ENCODE measurements at regions not wholly inside any gene's neighbourhood (a gene's known extent, or its start where the extent isn't known, plus 50 kb on each side); places are given as distances from the start of the nearest gene placed in this dataset.

GRCh38 chr6:99852031-99852430 lies 142.0 kb downstream of the MCHR2 start:
- 83 to 87% methylated on average over 3 of the region's 3 CpGs for WGBS, 2 donors
- no peak for DNase-seq
- H3K36me3 ChIP-seq (ENCODE audit: low read depth, missing control alignments), result no peaks in the 10 kb centered on the region

GRCh38 chr6:99867026-99867425 lies 127.0 kb downstream of the MCHR2 start:
- Histone ChIP-seq H3K9me3 (no peaks in the 10 kb centered on the region), H3K4me1 (no peaks in the 10 kb centered on the region), H3K36me3 (ENCODE audit: low read depth, missing control alignments) (no peaks in the 10 kb centered on the region), H3K27ac (no peak overlapping the region), H3K27me3 (no peaks in the 10 kb centered on the region), H3K4me3 (no peak overlapping the region)
- no peak for DNase-seq
- TF ChIP-seq POLR2A (IDR thresholded peaks at IDR 0.05) (no peak), CTCF (IDR thresholded peaks at IDR 0.05) (no peak)
- intact Hi-C loops (cut with DNase I; ENCODE audit: low total_unique reads), result no loop called here
- WGBS, 2 donors, result 38 to 42% methylated on average over 3 of the region's 3 CpGs

More at GRCh38 chr6:99852031-99852430, 142.0 kb downstream of the MCHR2 start:
- H3K27me3 ChIP-seq, result no peaks in the 10 kb centered on the region
- intact Hi-C loops (cut with DNase I; ENCODE audit: low total_unique reads), result no loop called here
- TF ChIP-seq POLR2A (IDR thresholded peaks at IDR 0.05) (no peak), CTCF (IDR thresholded peaks at IDR 0.05) (no peak)
- H3K27ac ChIP-seq, result no peak overlapping the region
- H3K4me1 ChIP-seq, result no peaks in the 10 kb centered on the region
- H3K9me3 ChIP-seq, result no peaks in the 10 kb centered on the region
- H3K4me3 ChIP-seq, result no peak overlapping the region

- TF ChIP-seq POLR2A (IDR thresholded peaks at IDR 0.05), result no peak
- TF ChIP-seq CTCF (IDR thresholded peaks at IDR 0.05), result peak; percentile 61 to 84 (median 73)
- Histone ChIP-seq H3K27ac (no peak overlapping the region), H3K9me3 (no peaks in the 10 kb centered on the region), H3K4me3 (no peak overlapping the region), H3K36me3 (ENCODE audit: low read depth, missing control alignments) (no peaks in the 10 kb centered on the region), H3K27me3 (no peaks in the 10 kb centered on the region), H3K4me1 (no peaks in the 10 kb centered on the region)
- intact Hi-C loops (cut with DNase I; ENCODE audit: low total_unique reads), result no loop called here
- 1% methylated on average over 13 of the region's 13 CpGs for WGBS, 2 donors
- DNase-seq, result peak; percentile 92
These were observed 125.8 kb downstream of the MCHR2 start for GRCh38 chr6:99868074-99868702.

Measured in testis (tissue), 2 donors.